Liver (tissue), 3 donors: ENCODE measurements at regions not wholly inside any gene's neighbourhood (a gene's known extent, or its start where the extent isn't known, plus 50 kb on each side); places are given as distances from the start of the nearest gene placed in this dataset.

Experiments
- ATF3 ChIP-seq: IDR thresholded peaks from 2 replicates; pipeline ENCODE4 v1.6.1; 2016; ENCODE audit warnings: antibody characterized with exemption
- CTCF ChIP-seq: fragments of 150-350 bp; IDR thresholded peaks from 2 replicates; pipeline ENCODE4 v1.5.1; 2017; ENCODE audit warnings: improper control_type of control experiment, low read depth, low read length; ENCODE audit not compliant: missing input control
- EGR1 ChIP-seq, 2 donors: IDR thresholded peaks; 2 replicates each; pipeline ENCODE4 v1.6.1; 2016 to 2018; ENCODE audit warnings: antibody characterized with exemption in 2 of 2, low read depth in 2 of 2
- GABPA ChIP-seq, 2 donors: IDR thresholded peaks in 1 of 2; conservative IDR thresholded peaks in 1 of 2; 2 replicates each; pipeline ENCODE4 v1.6.1; 2016; ENCODE audit warnings: antibody characterized with exemption in 2 of 2, mild to moderate bottlenecking in 1 of 2, moderate library complexity in 1 of 2
- JUND ChIP-seq, 2 donors: IDR thresholded peaks; 2 replicates each; pipeline ENCODE4 v1.6.1; 2016; ENCODE audit warnings: antibody characterized with exemption in 2 of 2
- MAX ChIP-seq: IDR thresholded peaks from 2 replicates; pipeline ENCODE4 v1.6.1; 2016; ENCODE audit warnings: antibody characterized with exemption
- SP1 ChIP-seq: IDR thresholded peaks from 2 replicates; pipeline ENCODE4 v1.6.1; 2018; ENCODE audit warnings: antibody characterized with exemption, mild to moderate bottlenecking
- TAF1 ChIP-seq: conservative IDR thresholded peaks from 2 replicates; pipeline ENCODE4 v1.6.1; 2016; ENCODE audit warnings: antibody characterized with exemption, mild to moderate bottlenecking
- YY1 ChIP-seq: IDR thresholded peaks from 2 replicates; pipeline ENCODE4 v1.6.1; 2016; ENCODE audit warnings: antibody characterized with exemption, mild to moderate bottlenecking
- donor health status: healthy.
- donor health status: healthy.

GRCh38 chr2:104040771-104041170, 813.1 kb upstream of the POU3F3 start:
- TF ChIP-seq GABPA (IDR thresholded peaks at IDR 0.05 in 1 of 2, conservative IDR thresholded peaks at IDR 0.05 in 1 of 2) (no peak), SP1 (no peak), TAF1 (no peak), CTCF (no peak), YY1 (no peak), EGR1 (IDR thresholded peaks at IDR 0.05; ENCODE audit: low read depth in 2 of 2) (no peak), JUND (IDR thresholded peaks at IDR 0.05) (no peak), ATF3 (no peak), MAX (no peak)
